ENCODE measurements at regions not wholly inside any gene's neighbourhood (a gene's known extent, or its start where the extent isn't known, plus 50 kb on each side); places are given as distances from the start of the nearest gene placed in this dataset.

DNA sequence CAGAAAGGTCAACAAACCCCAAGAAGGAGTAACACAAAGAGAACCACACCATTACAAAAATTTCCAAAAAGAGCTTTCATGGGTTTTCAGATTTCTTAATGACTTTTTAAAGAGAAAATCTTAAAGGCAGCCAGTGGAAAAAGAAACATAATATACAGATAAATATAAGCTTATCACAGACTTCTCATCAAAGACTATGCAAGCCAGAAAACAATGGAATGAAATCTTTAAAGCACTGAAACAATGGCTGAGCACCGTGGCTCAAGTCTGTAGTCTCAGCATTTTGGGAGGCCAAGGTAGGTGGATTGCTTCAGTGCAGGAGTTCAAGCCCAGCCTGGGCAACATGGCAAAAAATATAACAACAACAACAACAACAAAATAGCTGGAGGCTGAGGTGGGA, 237.4 kb downstream of the CYP26B1 start:
- TF ChIP-seq POLR2AphosphoS5 (IDR thresholded peaks at IDR 0.05) (no peak), POLR2A (IDR thresholded peaks at IDR 0.05) (no peak)
- TF ChIP-seq, protein P1, sequence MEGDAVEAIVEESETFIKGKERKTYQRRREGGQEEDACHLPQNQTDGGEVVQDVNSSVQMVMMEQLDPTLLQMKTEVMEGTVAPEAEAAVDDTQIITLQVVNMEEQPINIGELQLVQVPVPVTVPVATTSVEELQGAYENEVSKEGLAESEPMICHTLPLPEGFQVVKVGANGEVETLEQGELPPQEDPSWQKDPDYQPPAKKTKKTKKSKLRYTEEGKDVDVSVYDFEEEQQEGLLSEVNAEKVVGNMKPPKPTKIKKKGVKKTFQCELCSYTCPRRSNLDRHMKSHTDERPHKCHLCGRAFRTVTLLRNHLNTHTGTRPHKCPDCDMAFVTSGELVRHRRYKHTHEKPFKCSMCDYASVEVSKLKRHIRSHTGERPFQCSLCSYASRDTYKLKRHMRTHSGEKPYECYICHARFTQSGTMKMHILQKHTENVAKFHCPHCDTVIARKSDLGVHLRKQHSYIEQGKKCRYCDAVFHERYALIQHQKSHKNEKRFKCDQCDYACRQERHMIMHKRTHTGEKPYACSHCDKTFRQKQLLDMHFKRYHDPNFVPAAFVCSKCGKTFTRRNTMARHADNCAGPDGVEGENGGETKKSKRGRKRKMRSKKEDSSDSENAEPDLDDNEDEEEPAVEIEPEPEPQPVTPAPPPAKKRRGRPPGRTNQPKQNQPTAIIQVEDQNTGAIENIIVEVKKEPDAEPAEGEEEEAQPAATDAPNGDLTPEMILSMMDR (IDR thresholded peaks at IDR 0.05), result no peak

All from prostate gland (tissue), 2 donors.